ENCODE measurements at regions not wholly inside any gene's neighbourhood (a gene's known extent, or its start where the extent isn't known, plus 50 kb on each side); places are given as distances from the start of the nearest gene placed in this dataset.

DNA sequence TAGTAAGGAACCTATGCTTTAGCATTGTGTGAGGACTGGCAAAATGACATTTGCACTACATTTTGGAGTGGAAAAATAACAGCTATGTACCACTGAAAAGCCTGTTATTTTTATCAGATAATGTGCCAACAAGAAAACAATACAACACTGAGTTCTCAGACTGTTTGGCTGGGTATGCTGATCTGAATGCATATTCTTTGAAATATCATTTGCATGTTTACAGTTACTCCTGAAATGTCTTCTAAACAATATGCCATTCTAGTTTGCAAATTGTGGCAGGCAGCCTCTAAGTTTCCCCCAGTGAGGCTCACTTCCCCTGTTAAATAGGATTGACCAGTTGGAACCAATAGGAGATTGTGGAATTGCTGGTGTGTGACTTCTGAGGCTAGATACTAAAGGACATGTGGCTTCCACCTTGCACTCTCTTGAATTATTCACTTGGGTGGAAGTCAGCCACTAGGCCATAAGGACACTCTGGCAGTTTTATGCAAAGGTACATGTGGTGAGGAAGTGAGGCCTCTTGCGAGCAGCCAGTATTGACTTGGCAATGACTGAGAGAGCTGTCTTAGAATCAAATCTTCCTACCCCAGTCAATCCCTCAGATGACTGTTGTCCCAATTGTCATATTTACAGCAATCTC is 250.4 kb upstream of the PCSK5 start:
- H3K4me3 ChIP-seq (ENCODE audit: low read depth, low read length) = no peak overlapping the region
- TF ChIP-seq, protein P1, sequence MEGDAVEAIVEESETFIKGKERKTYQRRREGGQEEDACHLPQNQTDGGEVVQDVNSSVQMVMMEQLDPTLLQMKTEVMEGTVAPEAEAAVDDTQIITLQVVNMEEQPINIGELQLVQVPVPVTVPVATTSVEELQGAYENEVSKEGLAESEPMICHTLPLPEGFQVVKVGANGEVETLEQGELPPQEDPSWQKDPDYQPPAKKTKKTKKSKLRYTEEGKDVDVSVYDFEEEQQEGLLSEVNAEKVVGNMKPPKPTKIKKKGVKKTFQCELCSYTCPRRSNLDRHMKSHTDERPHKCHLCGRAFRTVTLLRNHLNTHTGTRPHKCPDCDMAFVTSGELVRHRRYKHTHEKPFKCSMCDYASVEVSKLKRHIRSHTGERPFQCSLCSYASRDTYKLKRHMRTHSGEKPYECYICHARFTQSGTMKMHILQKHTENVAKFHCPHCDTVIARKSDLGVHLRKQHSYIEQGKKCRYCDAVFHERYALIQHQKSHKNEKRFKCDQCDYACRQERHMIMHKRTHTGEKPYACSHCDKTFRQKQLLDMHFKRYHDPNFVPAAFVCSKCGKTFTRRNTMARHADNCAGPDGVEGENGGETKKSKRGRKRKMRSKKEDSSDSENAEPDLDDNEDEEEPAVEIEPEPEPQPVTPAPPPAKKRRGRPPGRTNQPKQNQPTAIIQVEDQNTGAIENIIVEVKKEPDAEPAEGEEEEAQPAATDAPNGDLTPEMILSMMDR (IDR thresholded peaks at IDR 0.05; ENCODE audit: low read depth, low read length) = no peak

- H3K4me3 ChIP-seq (ENCODE audit: low read depth, low read length) = no peak overlapping the region
- TF ChIP-seq, protein P1 (IDR thresholded peaks at IDR 0.05; ENCODE audit: low read depth, low read length) = no peak
Measured at GRCh38 chr9:75642522-75642921, 248.0 kb upstream of the PCSK5 start.

DNA sequence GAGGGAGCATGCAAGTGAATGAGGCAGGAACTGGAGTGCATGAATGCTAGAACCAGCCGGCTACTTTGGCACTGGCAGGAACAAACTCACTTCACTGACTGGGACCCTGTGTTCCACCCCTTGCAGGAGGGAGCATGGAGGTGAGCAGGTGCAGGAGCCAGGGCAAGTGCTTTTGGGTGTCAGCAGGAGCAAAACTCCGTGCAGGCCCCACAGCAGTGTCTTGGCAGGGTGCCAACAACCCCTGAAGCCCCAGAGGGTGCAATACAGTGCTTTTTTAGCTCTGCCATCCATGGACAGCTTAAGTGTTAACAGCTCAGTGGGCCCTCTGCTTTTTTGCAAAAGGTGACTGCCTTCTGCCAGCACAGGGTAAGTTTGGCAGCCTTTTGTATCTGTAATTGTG is 245.8 kb upstream of the PCSK5 start:
- TF ChIP-seq, protein P1 (IDR thresholded peaks at IDR 0.05; ENCODE audit: low read depth, low read length) = no peak
- no peak overlapping the region for H3K4me3 ChIP-seq (ENCODE audit: low read depth, low read length)

DNA sequence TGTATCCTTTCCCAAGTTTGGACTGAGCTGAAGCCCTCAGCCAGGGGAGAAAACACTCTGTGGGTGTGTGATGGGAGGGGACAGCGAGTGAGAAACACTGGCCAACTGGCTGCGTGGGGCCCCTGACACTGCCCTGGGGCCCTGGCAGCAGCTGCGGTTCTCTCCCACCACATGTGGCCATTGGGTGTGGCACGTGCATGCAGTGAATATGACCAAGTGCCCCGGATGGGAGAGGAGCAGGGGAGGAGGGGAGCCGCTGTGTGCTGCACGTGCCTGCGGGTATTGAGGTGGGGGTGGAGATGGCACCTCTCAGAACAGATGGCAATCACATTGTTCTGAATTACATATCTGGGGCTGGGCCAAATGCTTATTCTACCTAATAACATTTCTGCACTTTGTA is 242.4 kb upstream of the PCSK5 start:
- H3K4me3 ChIP-seq (ENCODE audit: low read depth, low read length) = no peak overlapping the region
- TF ChIP-seq, protein P1 (IDR thresholded peaks at IDR 0.05; ENCODE audit: low read depth, low read length) = no peak

DNA sequence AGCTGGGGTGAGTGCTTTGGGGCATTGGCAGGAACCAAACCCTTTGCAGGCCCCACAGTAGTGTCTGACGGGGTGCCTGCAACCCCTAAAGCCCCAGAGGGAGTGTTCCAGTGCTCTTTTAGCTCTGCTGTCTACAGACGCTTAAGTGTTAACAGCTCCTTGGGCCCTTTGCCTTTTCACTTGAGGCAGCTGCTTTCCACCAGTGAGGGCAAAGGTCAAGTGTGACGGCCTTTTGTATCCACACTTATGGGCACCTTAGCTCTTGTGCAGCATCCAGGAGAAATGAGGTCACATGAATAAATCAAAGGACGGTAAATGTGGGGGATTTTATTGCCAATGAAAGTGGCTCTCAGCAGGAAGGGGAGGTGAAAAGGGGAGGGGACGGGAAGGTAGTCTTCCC is 241.4 kb upstream of the PCSK5 start:
- TF ChIP-seq, protein P1 (IDR thresholded peaks at IDR 0.05; ENCODE audit: low read depth, low read length) = no peak
- H3K4me3 ChIP-seq (ENCODE audit: low read depth, low read length) = no peak overlapping the region

DNA sequence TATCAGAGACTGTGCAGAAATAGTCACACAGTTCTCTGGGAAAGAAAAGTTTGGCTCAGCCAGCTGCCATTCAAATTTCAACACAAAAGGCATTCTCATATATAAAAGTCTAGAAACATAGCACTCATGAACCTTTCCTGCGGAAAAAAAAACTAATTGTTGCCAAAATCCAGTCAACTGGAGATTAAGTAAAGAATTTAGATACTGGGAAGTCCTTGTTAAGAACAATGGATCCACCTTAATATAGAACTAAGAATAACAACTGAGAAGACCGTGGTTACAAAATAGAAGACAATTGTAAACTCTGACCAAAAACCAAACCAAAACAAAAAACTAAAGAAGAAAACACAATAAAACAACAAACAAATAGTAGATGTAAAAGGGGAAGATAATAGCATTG is 238.8 kb upstream of the PCSK5 start:
- H3K4me3 ChIP-seq (ENCODE audit: low read depth, low read length) = no peak overlapping the region
- TF ChIP-seq, protein P1 (IDR thresholded peaks at IDR 0.05; ENCODE audit: low read depth, low read length) = no peak

DNA sequence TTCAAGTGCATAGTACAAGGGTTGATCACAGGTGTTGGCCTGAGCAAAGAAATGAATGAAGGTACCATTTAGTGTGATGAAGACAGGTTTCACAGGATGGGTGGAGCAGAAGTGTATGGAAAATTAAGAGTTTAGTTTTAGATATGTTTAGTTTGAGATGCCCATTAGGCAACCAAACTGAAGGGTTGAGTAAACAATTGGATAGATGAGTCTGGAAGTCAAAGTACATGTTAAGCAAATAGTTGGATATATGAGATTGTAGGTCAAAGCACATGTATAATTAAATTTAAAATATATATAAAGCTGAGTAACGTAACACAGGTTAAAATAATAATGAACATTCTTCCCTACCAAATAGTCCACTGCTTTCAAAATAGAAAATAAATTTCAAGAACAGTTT is 237.1 kb upstream of the PCSK5 start:
- H3K4me3 ChIP-seq (ENCODE audit: low read depth, low read length) = no peak overlapping the region
- TF ChIP-seq, protein P1 (IDR thresholded peaks at IDR 0.05; ENCODE audit: low read depth, low read length) = no peak

Data from WI38 (cell line).